Neural progenitor cell (in vitro differentiated cells): ENCODE measurements at regions not wholly inside any gene's neighbourhood (a gene's known extent, or its start where the extent isn't known, plus 50 kb on each side); places are given as distances from the start of the nearest gene placed in this dataset.
A peak's percentile ranks its signal among the peaks of the same experiment; 100 is the strongest.
"Not testable (repeated sequence)": the region's sequence is repeated elsewhere in the genome, so short reads cannot be mapped to it uniquely, and the experiment has no call there.

Source experiments
- DNase-seq: peaks from one replicate; pipeline ENCODE4 v3.0.0-alpha.2; 2016; ENCODE audit warnings: low spot score
- H2AFZ ChIP-seq: fragments of 200-600 bp; sonication (generic); replicated peaks from 2 replicates; pipeline ENCODE4 v1.6.1; 2016; ENCODE audit warnings: antibody characterized with exemption
- H3F3A ChIP-seq: fragments of 200-600 bp; sonication (generic); 2 replicates; pipeline ENCODE4 v1.6.1; 2016; ENCODE audit warnings: antibody characterized with exemption, low read depth
- H3K27ac ChIP-seq: fragments of 200-600 bp; sonication (generic); 2 replicates; pipeline ENCODE4 v1.5.1; 2016; ENCODE audit warnings: mild to moderate bottlenecking
- H3K27me3 ChIP-seq: fragments of 200-600 bp; sonication (generic); 2 replicates; pipeline ENCODE4 v1.6.1; 2016; ENCODE audit warnings: mild to moderate bottlenecking, moderate library complexity
- H3K36me3 ChIP-seq: fragments of 200-600 bp; sonication (generic); 2 replicates; pipeline ENCODE4 v1.5.1; 2016
- H3K4me1 ChIP-seq: fragments of 200-600 bp; sonication (generic); 2 replicates; pipeline ENCODE4 v1.6.1; 2016; ENCODE audit warnings: mixed run types
- H3K4me2 ChIP-seq: fragments of 200-600 bp; sonication (generic); 2 replicates; pipeline ENCODE4 v1.6.1; 2016
- H3K4me3 ChIP-seq: fragments of 200-600 bp; sonication (generic); 2 replicates; pipeline ENCODE4 v1.5.1; 2016
- H3K79me2 ChIP-seq: fragments of 200-600 bp; sonication (generic); 2 replicates; pipeline ENCODE4 v1.6.1; 2016; ENCODE audit warnings: low read depth
- H3K9ac ChIP-seq: fragments of 200-600 bp; sonication (generic); 2 replicates; pipeline ENCODE4 v1.6.1; 2016
- H3K9me3 ChIP-seq: fragments of 200-600 bp; sonication (generic); 2 replicates; pipeline ENCODE4 v1.5.1; 2016; ENCODE audit warnings: low read depth
- H4K20me1 ChIP-seq: fragments of 200-600 bp; sonication (generic); 2 replicates; pipeline ENCODE4 v1.6.1; 2016; ENCODE audit warnings: low read depth
- H3K27ac Mint-ChIP-seq: 3 replicates; pipeline ENCODE4 v1.8.0; 2021; ENCODE audit warnings: mixed read lengths
- H3K27me3 Mint-ChIP-seq: 2 replicates; pipeline ENCODE4 v1.8.0; 2022; ENCODE audit warnings: low read depth, mild to moderate bottlenecking, inconsistent platforms, moderate library complexity, mixed read lengths; ENCODE audit not compliant: insufficient read depth
- H3K36me3 Mint-ChIP-seq: 3 replicates; pipeline ENCODE4 v1.8.0; 2021; ENCODE audit warnings: mixed read lengths
- H3K4me1 Mint-ChIP-seq: 3 replicates; pipeline ENCODE4 v1.8.0; 2021; ENCODE audit warnings: mixed read lengths
- H3K4me3 Mint-ChIP-seq: 3 replicates; pipeline ENCODE4 v1.8.0; 2021; ENCODE audit warnings: mild to moderate bottlenecking, moderate library complexity, mixed read lengths
- H3K9me3 Mint-ChIP-seq: 3 replicates; pipeline ENCODE4 v1.8.0; 2020; ENCODE audit warnings: mixed read lengths
- CTCF ChIP-seq: fragments of 200-600 bp; sonication (generic); IDR thresholded peaks from 2 replicates; pipeline ENCODE4 v1.5.1; 2017; ENCODE audit warnings: antibody characterized with exemption, mild to moderate bottlenecking
- EZH2 ChIP-seq: fragments of 200-600 bp; sonication (generic); IDR thresholded peaks from 2 replicates; pipeline ENCODE4 v1.6.1; 2017; ENCODE audit warnings: antibody characterized with exemption, mild to moderate bottlenecking, moderate library complexity
- EZH2phosphoT487 ChIP-seq: fragments of 200-600 bp; sonication (generic); IDR thresholded peaks from 2 replicates; pipeline ENCODE4 v1.6.1; 2017; ENCODE audit warnings: antibody characterized with exemption

- H3K27ac Mint-ChIP-seq, result no peak overlapping the region
- Histone ChIP-seq H3K79me2 (no peaks in the 10 kb centered on the region), H4K20me1 (no peaks in the 10 kb centered on the region), H3K27ac (no peak overlapping the region), H3K4me3 (no peak overlapping the region), H3F3A (no peaks in the 10 kb centered on the region), H3K27me3 (no peaks in the 10 kb centered on the region), H3K9ac (no peak overlapping the region), H3K4me2 (no peak overlapping the region), H3K36me3 (no peaks in the 10 kb centered on the region), H3K4me1 (peaks cover 9% of the 10 kb centered on the region), H3K9me3 (no peaks in the 10 kb centered on the region), H2AFZ (no peak overlapping the region)
- peaks cover 28% of the 10 kb centered on the region for H3K4me1 Mint-ChIP-seq
- no peaks in the 10 kb centered on the region for H3K36me3 Mint-ChIP-seq
- DNase-seq, result no peak
- no peak overlapping the region for H3K4me3 Mint-ChIP-seq
- H3K27me3 Mint-ChIP-seq, result peaks cover 3% of the 10 kb centered on the region
- TF ChIP-seq CTCF, result no peak
- peaks cover 4% of the 10 kb centered on the region for H3K9me3 Mint-ChIP-seq
Observed at GRCh38 chr10:85137253-85137652, 808.9 kb downstream of the CCSER2 start.

GRCh38 chr10:85138046-85138445 is 809.7 kb downstream of the CCSER2 start:
- peaks cover 28% of the 10 kb centered on the region for H3K4me1 Mint-ChIP-seq
- Histone ChIP-seq H4K20me1 (no peaks in the 10 kb centered on the region), H3K27me3 (no peaks in the 10 kb centered on the region), H3K9me3 (no peaks in the 10 kb centered on the region), H2AFZ (no peak overlapping the region), H3K4me3 (no peak overlapping the region), H3K36me3 (no peaks in the 10 kb centered on the region), H3K4me1 (peaks cover 9% of the 10 kb centered on the region), H3K79me2 (no peaks in the 10 kb centered on the region), H3K4me2 (no peak overlapping the region), H3F3A (no peaks in the 10 kb centered on the region), H3K27ac (no peak overlapping the region), H3K9ac (no peak overlapping the region)
- DNase-seq, result no peak
- peaks cover 8% of the 10 kb centered on the region for H3K9me3 Mint-ChIP-seq
- peak overlapping the region; percentile 22 for H3K27ac Mint-ChIP-seq
- H3K4me3 Mint-ChIP-seq, result no peak overlapping the region
- no peaks in the 10 kb centered on the region for H3K36me3 Mint-ChIP-seq
- TF ChIP-seq EZH2phosphoT487 (no peak), EZH2 (no peak), CTCF (no peak)
- peaks cover 3% of the 10 kb centered on the region for H3K27me3 Mint-ChIP-seq

GRCh38 chr10:85139124-85139523 is 810.7 kb downstream of the CCSER2 start:
- H3K36me3 Mint-ChIP-seq, result peaks cover 6% of the 10 kb centered on the region
- Histone ChIP-seq H3K27me3 (no peaks in the 10 kb centered on the region), H2AFZ (no peak overlapping the region), H3K9ac (no peak overlapping the region), H3K27ac (no peak overlapping the region), H3K4me1 (peaks cover 9% of the 10 kb centered on the region), H3K79me2 (no peaks in the 10 kb centered on the region), H3K4me2 (peak overlapping the region; percentile 8), H4K20me1 (no peaks in the 10 kb centered on the region), H3K9me3 (no peaks in the 10 kb centered on the region), H3K36me3 (no peaks in the 10 kb centered on the region), H3K4me3 (no peak overlapping the region), H3F3A (no peaks in the 10 kb centered on the region)
- H3K4me3 Mint-ChIP-seq, result peak overlapping the region; percentile 60
- peaks cover 3% of the 10 kb centered on the region for H3K27me3 Mint-ChIP-seq
- peak overlapping the region; percentile 88 for H3K27ac Mint-ChIP-seq
- no peak for DNase-seq
- TF ChIP-seq EZH2 (no peak), CTCF (no peak), EZH2phosphoT487 (no peak)
- H3K9me3 Mint-ChIP-seq, result peaks cover 17% of the 10 kb centered on the region
- H3K4me1 Mint-ChIP-seq, result peaks cover 28% of the 10 kb centered on the region

DNA sequence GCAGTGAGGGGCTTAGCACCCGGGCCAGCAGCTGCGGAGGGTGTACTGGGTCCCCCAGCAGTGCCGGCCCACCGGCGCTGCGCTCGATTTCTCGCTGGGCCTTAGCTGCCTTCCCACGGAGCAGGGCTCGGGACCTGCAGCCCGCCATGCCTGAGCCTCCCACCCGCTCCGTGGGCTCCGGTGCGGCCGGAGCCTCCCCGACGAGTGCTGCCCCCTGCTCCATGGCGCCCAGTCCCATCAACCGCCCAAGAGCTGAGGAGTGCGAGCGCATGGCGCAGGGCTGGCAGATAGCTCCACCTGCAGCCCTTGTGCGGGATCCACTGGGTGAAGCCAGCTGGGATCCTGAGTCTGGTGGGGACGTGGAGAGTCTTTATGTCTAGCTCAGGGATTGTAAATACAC is 813.1 kb downstream of the CCSER2 start:
- H4K20me1 ChIP-seq, H3K27ac Mint-ChIP-seq, H3K36me3 ChIP-seq, H3K27me3 ChIP-seq, H2AFZ ChIP-seq, H3F3A ChIP-seq, H3K27ac ChIP-seq, H3K27me3 Mint-ChIP-seq, H3K4me1 ChIP-seq, H3K4me3 Mint-ChIP-seq, H3K79me2 ChIP-seq, H3K4me3 ChIP-seq, DNase-seq, H3K9me3 ChIP-seq, H3K9ac ChIP-seq, H3K4me2 ChIP-seq, H3K36me3 Mint-ChIP-seq: not testable (repeated sequence)
- H3K4me1 Mint-ChIP-seq, result peaks cover 28% of the 10 kb centered on the region
- peaks cover 22% of the 10 kb centered on the region for H3K9me3 Mint-ChIP-seq
